NT2/D1 (cell line): ENCODE measurements at regions not wholly inside any gene's neighbourhood (a gene's known extent, or its start where the extent isn't known, plus 50 kb on each side); places are given as distances from the start of the nearest gene placed in this dataset.

ENCODE experiments used
- SUZ12 ChIP-seq: IDR thresholded peaks from 2 replicates; pipeline ENCODE4 v1.6.1; 2011; ENCODE audit not compliant: insufficient read length, insufficient read depth; ENCODE audit errors: extremely low read depth
- YY1 ChIP-seq: IDR thresholded peaks from 2 replicates; pipeline ENCODE4 v1.6.1; 2011; ENCODE audit not compliant: insufficient read length, insufficient read depth
- ZNF274 ChIP-seq: IDR thresholded peaks from 2 replicates; pipeline ENCODE4 v1.6.1; 2011; ENCODE audit warnings: mild to moderate bottlenecking, low read depth, low read length

GRCh38 chr5:124677374-124678351 is 68.8 kb downstream of the ZNF608 start:
- TF ChIP-seq ZNF274, result no peak
- no peak for TF ChIP-seq YY1
- TF ChIP-seq SUZ12, result no peak
